Endothelial cell of umbilical vein (primary cell): ENCODE measurements at regions not wholly inside any gene's neighbourhood (a gene's known extent, or its start where the extent isn't known, plus 50 kb on each side); places are given as distances from the start of the nearest gene placed in this dataset.

ENCODE experiments used
- BruUV-seq: library from RNA; stranded (reverse); fragments of 400-500 nt; replicated peaks from 2 replicates; lab custom pipeline; 2021; lab: Mats Ljungman, UMichigan
- CTCF ChIA-PET: fragments of 300-600, 350-600 bp; sonication (Branson Sonifier 250); formaldehyde crosslinking; loops from one replicate; lab custom pipeline; 2021; ENCODE audit warnings: antibody characterized with exemption, inconsistent platforms; lab: Charles Lee
- POLR2A ChIA-PET: fragments of 300-600, 350-600 bp; sonication (Branson Sonifier 250); formaldehyde crosslinking; loops from one replicate; lab custom pipeline; 2021; ENCODE audit warnings: antibody characterized with exemption, inconsistent platforms; lab: Charles Lee
- DNase-seq: peaks from one replicate; pipeline ENCODE4 v3.0.0-alpha.2; 2011; ENCODE audit warnings: low read depth, low spot score
- FAIRE-seq: peaks from 2 replicates; lab custom pipeline; 2011; peaks lifted over from hg19 to GRCh38; lab: Jason Lieb, UNC
- H2AFZ ChIP-seq: 2 replicates; pipeline ENCODE4 v1.6.0; 2012; ENCODE audit warnings: low read depth, low read length, control low read depth, inconsistent platforms
- H3K27ac ChIP-seq: 2 replicates; pipeline ENCODE4 v1.5.1; 2011; ENCODE audit warnings: low read depth, mild to moderate bottlenecking, control low read depth, low read length, moderate library complexity; ENCODE audit not compliant: insufficient read depth
- H3K27me3 ChIP-seq, 2 experiments: 2 replicates each; pipeline versions ENCODE4 v1.6.0 to v1.6.1; 2011; ENCODE audit warnings: low read length in 2 of 2, mixed read lengths in 1 of 2; ENCODE audit not compliant: control insufficient read depth in 2 of 2, insufficient read depth in 2 of 2
- H3K36me3 ChIP-seq, 2 experiments: 2 replicates in 1 of 2; 3 replicates in 1 of 2; pipeline ENCODE4 v1.5.1; 2011; ENCODE audit warnings: low read length in 2 of 2, mild to moderate bottlenecking in 1 of 2, moderate library complexity in 1 of 2; ENCODE audit not compliant: control insufficient read depth in 2 of 2, insufficient read depth in 2 of 2; ENCODE audit errors: extremely low read depth in 1 of 2
- H3K4me1 ChIP-seq: 3 replicates; pipeline ENCODE4 v1.5.1; 2011; ENCODE audit warnings: mild to moderate bottlenecking, low read length; ENCODE audit not compliant: control insufficient read depth, insufficient read depth; ENCODE audit errors: extremely low read depth
- H3K4me2 ChIP-seq: 2 replicates; pipeline ENCODE4 v1.6.1; 2011; ENCODE audit warnings: low read length, control low read depth, mixed read lengths; ENCODE audit not compliant: insufficient read depth
- H3K4me3 ChIP-seq, 3 experiments: fragments of 200-600 bp in 1 of 3; sonication (generic), shearing (Covaris generic) in 1 of 3; replicated peaks in 1 of 3; 2 replicates each; pipeline ENCODE4 v1.5.1; 2011 to 2016; ENCODE audit warnings: control low read depth in 3 of 3, low read length in 3 of 3, mild to moderate bottlenecking in 2 of 3, inconsistent platforms in 1 of 3, low read depth in 1 of 3, moderate library complexity in 1 of 3; ENCODE audit not compliant: insufficient read depth in 1 of 3
- H3K79me2 ChIP-seq: 2 replicates; pipeline ENCODE4 v1.6.0; 2012; ENCODE audit warnings: low read length, inconsistent platforms; ENCODE audit not compliant: control insufficient read depth, insufficient read depth
- H3K9ac ChIP-seq: replicated peaks from 2 replicates; pipeline ENCODE3; 2011; ENCODE audit warnings: low read length, control low read depth; ENCODE audit not compliant: insufficient read depth; ENCODE audit errors: extremely low read depth
- H3K9me1 ChIP-seq: replicated peaks from 3 replicates; pipeline ENCODE4 v1.6.0; 2011; ENCODE audit warnings: mild to moderate bottlenecking, low read length; ENCODE audit not compliant: control insufficient read depth, insufficient read depth; ENCODE audit errors: extremely low read depth
- H3K9me3 ChIP-seq: replicated peaks from 2 replicates; pipeline ENCODE4 v1.5.1; 2012; ENCODE audit warnings: low read length, inconsistent platforms; ENCODE audit not compliant: control insufficient read depth, insufficient read depth
- H4K20me1 ChIP-seq: replicated peaks from 2 replicates; pipeline ENCODE3; 2011; ENCODE audit warnings: mild to moderate bottlenecking, low read length; ENCODE audit not compliant: control insufficient read depth, insufficient read depth; ENCODE audit errors: extremely low read depth
- EZH2 ChIP-seq: IDR thresholded peaks from 2 replicates; pipeline ENCODE4 v1.6.1; 2012; ENCODE audit warnings: borderline replicate concordance, low read depth, mild to moderate bottlenecking, moderate library complexity, low read length, inconsistent platforms; ENCODE audit not compliant: severe bottlenecking
- FOS ChIP-seq: IDR thresholded peaks from 2 replicates; pipeline ENCODE4 v1.6.1; 2011; ENCODE audit warnings: mild to moderate bottlenecking, low read length, moderate library complexity, borderline replicate concordance; ENCODE audit not compliant: insufficient read depth
- GATA2 ChIP-seq: IDR thresholded peaks from 2 replicates; pipeline ENCODE4 v1.7.0; 2011; ENCODE audit warnings: low read depth, mild to moderate bottlenecking, moderate library complexity, mixed read lengths, low read length; ENCODE audit not compliant: insufficient read length, insufficient read depth
- JUN ChIP-seq: IDR thresholded peaks from 2 replicates; pipeline ENCODE4 v1.6.1; 2011; ENCODE audit warnings: borderline replicate concordance, low read depth; ENCODE audit not compliant: insufficient read length, insufficient read depth
- MYC ChIP-seq: IDR thresholded peaks from one replicate; pipeline ENCODE4 v1.6.1; 2011; ENCODE audit warnings: mild to moderate bottlenecking, low read depth, low read length
- POLR2A ChIP-seq: IDR thresholded peaks from 2 replicates; pipeline ENCODE4 v1.6.1; 2012; ENCODE audit warnings: low read depth, mild to moderate bottlenecking, control low read depth, low read length
- POLR2AphosphoS5 ChIP-seq: IDR thresholded peaks from 2 replicates; pipeline ENCODE4 v1.6.1; 2012; ENCODE audit warnings: low read depth, mild to moderate bottlenecking, control low read depth, low read length, moderate library complexity; ENCODE audit not compliant: insufficient read depth
- dilution Hi-C: fragments of 300-500 bp; cut with MboI; formaldehyde crosslinking; loops from one replicate; pipeline ENCODE4 v1.15.0; 2019; ENCODE audit warnings: low sequenced_read_pairs; ENCODE audit not compliant: extremely low pct_ligation_motif_present
- intact Hi-C: fragments of 100-400 bp; cut with micrococcal nuclease; formaldehyde crosslinking; loops from one replicate; pipeline ENCODE4 v1.10.0; 2022
- TF ChIP-seq, protein P1 (sequence below): IDR thresholded peaks from 2 replicates; pipeline ENCODE4 v1.6.1; 2011; ENCODE audit not compliant: insufficient read depth, insufficient read length
- TF ChIP-seq, protein P2 (sequence below), 2 donors: IDR thresholded peaks; 1 replicate in 1 of 2; 2 replicates in 1 of 2; pipeline ENCODE4 v1.5.1; 2011; ENCODE audit warnings: low read length in 2 of 2, mild to moderate bottlenecking in 2 of 2, moderate library complexity in 2 of 2, control low read depth in 1 of 2, inconsistent platforms in 1 of 2, low read depth in 1 of 2; ENCODE audit not compliant: insufficient read depth in 1 of 2; ENCODE audit errors: extremely low read depth in 1 of 2

DNA sequence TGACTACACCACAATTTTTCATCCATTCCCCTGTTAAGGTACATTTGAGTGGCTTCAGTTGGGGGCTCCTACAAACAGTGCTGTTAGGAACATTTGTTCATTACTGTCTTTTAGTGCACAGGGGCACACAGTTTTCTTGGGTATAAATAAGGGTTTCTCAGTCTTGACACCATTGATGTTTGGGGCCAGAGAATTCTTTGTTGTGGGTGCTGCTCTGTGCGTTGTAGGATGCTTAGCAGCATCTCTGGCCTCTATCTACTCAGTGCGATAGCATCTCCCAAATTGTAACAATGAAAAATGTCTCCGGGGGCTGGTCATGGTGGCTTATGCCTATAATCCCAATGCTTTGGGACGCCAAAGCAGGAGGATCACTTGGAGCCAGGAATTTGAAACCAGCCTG lies 153.0 kb upstream of the MYL2 start:
- no peak overlapping the region for H2AFZ ChIP-seq
- no peaks in the 10 kb centered on the region for H3K9me3 ChIP-seq
- H3K27ac ChIP-seq: no peak overlapping the region
- POLR2A ChIA-PET: no interaction called here
- intact Hi-C loops: no loop called here
- no peak for TF ChIP-seq EZH2
- DNase-seq: no peak
- H3K9me1 ChIP-seq: no peaks in the 10 kb centered on the region
- H3K36me3 ChIP-seq: no peaks in the 10 kb centered on the region
- CTCF ChIA-PET: no interaction called here
- no peaks in the 10 kb centered on the region for H3K4me1 ChIP-seq
- no peaks in the 10 kb centered on the region for H3K79me2 ChIP-seq
- no peak overlapping the region for H3K4me2 ChIP-seq
- BruUV-seq: no TSS peak
- no peak overlapping the region for H3K4me3 ChIP-seq
- no peak overlapping the region for H3K9ac ChIP-seq
- no peak for FAIRE-seq
- dilution Hi-C loops: no loop called here
- no peaks in the 10 kb centered on the region for H4K20me1 ChIP-seq
- peaks cover 3 to 4% of the 10 kb centered on the region in 2 experiments for H3K27me3 ChIP-seq

DNA sequence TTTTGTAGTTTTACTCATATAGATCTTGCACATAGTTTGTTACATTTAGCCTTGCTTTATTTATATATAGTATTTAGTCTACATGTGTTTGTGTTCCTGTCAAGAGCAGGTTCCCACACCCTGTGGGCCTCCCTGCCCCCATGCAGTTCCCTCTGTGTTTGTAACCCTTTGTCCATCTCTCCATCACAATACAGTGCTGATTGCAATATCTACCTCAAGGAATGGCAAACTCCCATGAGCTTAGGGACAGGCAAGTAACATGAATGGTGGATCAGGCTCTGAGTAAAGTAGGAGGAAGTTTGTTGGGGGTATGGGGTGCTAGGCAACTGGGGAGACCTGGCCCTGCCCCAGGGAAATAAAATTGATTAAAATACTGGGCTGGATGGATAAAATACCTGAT lies 151.9 kb upstream of the MYL2 start:
- Histone ChIP-seq H3K4me2 (no peak overlapping the region), H3K27ac (no peak overlapping the region), H3K9me1 (no peaks in the 10 kb centered on the region), H3K27me3 (peaks cover 4 to 5% of the 10 kb centered on the region in 2 experiments), H3K79me2 (no peaks in the 10 kb centered on the region), H3K4me1 (no peaks in the 10 kb centered on the region), H2AFZ (no peak overlapping the region), H4K20me1 (no peaks in the 10 kb centered on the region), H3K9ac (no peak overlapping the region), H3K4me3 (no peak overlapping the region), H3K9me3 (no peaks in the 10 kb centered on the region), H3K36me3 (no peaks in the 10 kb centered on the region)
- dilution Hi-C loops (no loop called here), intact Hi-C loops (no loop called here)
- FAIRE-seq: no peak
- no TSS peak for BruUV-seq
- POLR2A ChIA-PET: no interaction called here
- CTCF ChIA-PET: no interaction called here
- TF ChIP-seq, protein P1, sequence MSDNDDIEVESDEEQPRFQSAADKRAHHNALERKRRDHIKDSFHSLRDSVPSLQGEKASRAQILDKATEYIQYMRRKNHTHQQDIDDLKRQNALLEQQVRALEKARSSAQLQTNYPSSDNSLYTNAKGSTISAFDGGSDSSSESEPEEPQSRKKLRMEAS: no peak
- no peak for TF ChIP-seq EZH2
- no peak for TF ChIP-seq JUN
- TF ChIP-seq, protein P2, sequence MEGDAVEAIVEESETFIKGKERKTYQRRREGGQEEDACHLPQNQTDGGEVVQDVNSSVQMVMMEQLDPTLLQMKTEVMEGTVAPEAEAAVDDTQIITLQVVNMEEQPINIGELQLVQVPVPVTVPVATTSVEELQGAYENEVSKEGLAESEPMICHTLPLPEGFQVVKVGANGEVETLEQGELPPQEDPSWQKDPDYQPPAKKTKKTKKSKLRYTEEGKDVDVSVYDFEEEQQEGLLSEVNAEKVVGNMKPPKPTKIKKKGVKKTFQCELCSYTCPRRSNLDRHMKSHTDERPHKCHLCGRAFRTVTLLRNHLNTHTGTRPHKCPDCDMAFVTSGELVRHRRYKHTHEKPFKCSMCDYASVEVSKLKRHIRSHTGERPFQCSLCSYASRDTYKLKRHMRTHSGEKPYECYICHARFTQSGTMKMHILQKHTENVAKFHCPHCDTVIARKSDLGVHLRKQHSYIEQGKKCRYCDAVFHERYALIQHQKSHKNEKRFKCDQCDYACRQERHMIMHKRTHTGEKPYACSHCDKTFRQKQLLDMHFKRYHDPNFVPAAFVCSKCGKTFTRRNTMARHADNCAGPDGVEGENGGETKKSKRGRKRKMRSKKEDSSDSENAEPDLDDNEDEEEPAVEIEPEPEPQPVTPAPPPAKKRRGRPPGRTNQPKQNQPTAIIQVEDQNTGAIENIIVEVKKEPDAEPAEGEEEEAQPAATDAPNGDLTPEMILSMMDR (IDR thresholded peaks at IDR 0.05; ENCODE audit: extremely low read depth in 1 of 2, insufficient read depth in 1 of 2, low read depth in 1 of 2, low read length in 2 of 2): no peak
- no peak for TF ChIP-seq MYC
- no peak for TF ChIP-seq GATA2
- TF ChIP-seq POLR2A: no peak
- TF ChIP-seq FOS: no peak
- TF ChIP-seq POLR2AphosphoS5: no peak
- no peak for DNase-seq
